ENCODE measurements at regions not wholly inside any gene's neighbourhood (a gene's known extent, or its start where the extent isn't known, plus 50 kb on each side); places are given as distances from the start of the nearest gene placed in this dataset.
"Not testable (repeated sequence)": the region's sequence is repeated elsewhere in the genome, so short reads cannot be mapped to it uniquely, and the experiment has no call there.

DNA sequence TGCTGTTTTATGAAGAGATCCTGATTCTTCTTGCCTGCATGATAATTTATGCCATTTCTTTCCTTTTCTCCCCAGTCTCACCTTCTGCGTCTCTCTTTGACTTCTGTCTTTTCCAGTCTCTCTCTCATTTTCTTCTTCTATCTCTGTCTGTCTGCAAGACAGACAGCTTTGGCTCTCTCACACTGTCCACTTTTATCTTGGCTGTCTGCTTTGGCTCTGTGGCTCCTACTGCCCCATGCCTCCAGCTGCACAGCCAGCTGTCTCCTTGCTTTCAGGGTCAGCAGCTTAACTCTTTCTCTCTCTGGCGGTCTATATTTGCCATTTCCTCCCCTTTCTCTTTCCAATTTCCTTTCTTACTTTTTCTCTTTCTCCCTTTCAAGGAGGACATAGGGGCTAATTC is 971.1 kb upstream of the COX7C start:
- Histone ChIP-seq H3K4me2 (ENCODE audit: low read depth, low read length, poor library complexity, severe bottlenecking) (no peak overlapping the region), H4K20me1 (ENCODE audit: insufficient read depth, low read length, poor library complexity, severe bottlenecking) (no peaks in the 10 kb centered on the region), H3K4me1 (ENCODE audit: insufficient read depth, low read length, poor library complexity, severe bottlenecking) (no peaks in the 10 kb centered on the region), H3K9me3 (ENCODE audit: insufficient read depth, low read depth, low read length) (no peaks in the 10 kb centered on the region), H3K4me3 (ENCODE audit: low read length, poor library complexity, severe bottlenecking) (no peak overlapping the region), H3K9ac (ENCODE audit: low read depth, low read length, poor library complexity, severe bottlenecking) (no peak overlapping the region), H3K36me3 (ENCODE audit: insufficient read depth, low read length) (no peaks in the 10 kb centered on the region), H3K9me2 (replicated peaks; ENCODE audit: low read depth, low read length) (no peaks in the 10 kb centered on the region), H2AFZ (ENCODE audit: low read length) (no peak overlapping the region), H3F3A (ENCODE audit: low read depth) (no peaks in the 10 kb centered on the region), H3K79me2 (ENCODE audit: insufficient read depth, low read length) (no peaks in the 10 kb centered on the region), H3K27me3 (ENCODE audit: insufficient read depth, low read length, poor library complexity, severe bottlenecking) (no peaks in the 10 kb centered on the region)
- TF ChIP-seq EZH2phosphoT487 (IDR thresholded peaks at IDR 0.05; ENCODE audit: borderline replicate concordance), result no peak
- TF ChIP-seq, protein P1, sequence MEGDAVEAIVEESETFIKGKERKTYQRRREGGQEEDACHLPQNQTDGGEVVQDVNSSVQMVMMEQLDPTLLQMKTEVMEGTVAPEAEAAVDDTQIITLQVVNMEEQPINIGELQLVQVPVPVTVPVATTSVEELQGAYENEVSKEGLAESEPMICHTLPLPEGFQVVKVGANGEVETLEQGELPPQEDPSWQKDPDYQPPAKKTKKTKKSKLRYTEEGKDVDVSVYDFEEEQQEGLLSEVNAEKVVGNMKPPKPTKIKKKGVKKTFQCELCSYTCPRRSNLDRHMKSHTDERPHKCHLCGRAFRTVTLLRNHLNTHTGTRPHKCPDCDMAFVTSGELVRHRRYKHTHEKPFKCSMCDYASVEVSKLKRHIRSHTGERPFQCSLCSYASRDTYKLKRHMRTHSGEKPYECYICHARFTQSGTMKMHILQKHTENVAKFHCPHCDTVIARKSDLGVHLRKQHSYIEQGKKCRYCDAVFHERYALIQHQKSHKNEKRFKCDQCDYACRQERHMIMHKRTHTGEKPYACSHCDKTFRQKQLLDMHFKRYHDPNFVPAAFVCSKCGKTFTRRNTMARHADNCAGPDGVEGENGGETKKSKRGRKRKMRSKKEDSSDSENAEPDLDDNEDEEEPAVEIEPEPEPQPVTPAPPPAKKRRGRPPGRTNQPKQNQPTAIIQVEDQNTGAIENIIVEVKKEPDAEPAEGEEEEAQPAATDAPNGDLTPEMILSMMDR (conservative IDR thresholded peaks at IDR 0.05; ENCODE audit: low read length), result no peak

DNA sequence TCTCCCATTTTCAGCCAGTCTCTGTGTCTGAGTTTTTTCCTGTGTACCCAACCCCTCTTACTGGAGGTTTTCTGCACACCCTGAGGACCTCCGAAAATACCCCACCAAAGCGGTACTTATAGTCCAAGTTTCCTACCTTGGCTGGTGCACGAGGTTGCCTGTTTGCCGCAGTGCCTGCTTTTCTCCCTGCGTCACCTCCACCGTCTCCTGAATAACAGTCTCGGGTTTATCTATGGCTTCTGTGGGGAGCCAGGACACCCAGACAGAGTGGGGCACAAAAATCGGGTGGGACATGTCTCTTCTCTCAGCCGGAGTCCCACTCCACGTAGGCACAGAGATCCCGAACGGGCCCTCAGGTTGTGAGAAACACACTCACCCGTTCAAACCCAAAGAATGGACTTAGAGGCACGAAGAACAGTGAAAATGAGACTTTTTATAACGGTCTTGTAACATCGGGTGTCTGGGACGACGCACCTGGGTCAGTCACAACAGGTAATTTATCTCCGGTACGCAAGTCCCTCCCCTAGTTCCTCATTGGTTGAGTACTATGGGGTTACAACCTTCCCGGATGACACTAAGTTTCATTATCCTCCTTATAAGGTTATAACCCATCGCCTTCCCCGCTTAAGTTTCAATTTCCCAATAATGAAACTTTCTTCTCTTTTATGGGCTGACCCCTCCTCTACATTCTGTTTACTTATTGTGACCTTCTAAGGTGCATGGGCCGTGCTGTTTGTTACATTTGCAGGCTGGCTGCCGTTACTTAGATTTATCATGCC is 970.2 kb upstream of the COX7C start:
- Histone ChIP-seq H3K4me3 (ENCODE audit: low read length, poor library complexity, severe bottlenecking) (no peak overlapping the region), H3K4me2 (ENCODE audit: low read depth, low read length, poor library complexity, severe bottlenecking) (no peak overlapping the region), H3K4me1 (ENCODE audit: insufficient read depth, low read length, poor library complexity, severe bottlenecking) (no peaks in the 10 kb centered on the region), H3F3A (ENCODE audit: low read depth) (no peaks in the 10 kb centered on the region), H2AFZ (ENCODE audit: low read length) (no peak overlapping the region), H3K9ac (ENCODE audit: low read depth, low read length, poor library complexity, severe bottlenecking) (no peak overlapping the region), H3K9me2 (replicated peaks; ENCODE audit: low read depth, low read length) (no peaks in the 10 kb centered on the region), H3K9me3 (ENCODE audit: insufficient read depth, low read depth, low read length) (no peaks in the 10 kb centered on the region), H3K36me3 (ENCODE audit: insufficient read depth, low read length) (no peaks in the 10 kb centered on the region), H3K79me2 (ENCODE audit: insufficient read depth, low read length) (no peaks in the 10 kb centered on the region), H4K20me1 (ENCODE audit: insufficient read depth, low read length, poor library complexity, severe bottlenecking) (no peaks in the 10 kb centered on the region), H3K27me3 (ENCODE audit: insufficient read depth, low read length, poor library complexity, severe bottlenecking) (no peaks in the 10 kb centered on the region)
- TF ChIP-seq EZH2phosphoT487 (IDR thresholded peaks at IDR 0.05; ENCODE audit: borderline replicate concordance), result no peak
- TF ChIP-seq, protein P1 (conservative IDR thresholded peaks at IDR 0.05; ENCODE audit: low read length), result no peak

DNA sequence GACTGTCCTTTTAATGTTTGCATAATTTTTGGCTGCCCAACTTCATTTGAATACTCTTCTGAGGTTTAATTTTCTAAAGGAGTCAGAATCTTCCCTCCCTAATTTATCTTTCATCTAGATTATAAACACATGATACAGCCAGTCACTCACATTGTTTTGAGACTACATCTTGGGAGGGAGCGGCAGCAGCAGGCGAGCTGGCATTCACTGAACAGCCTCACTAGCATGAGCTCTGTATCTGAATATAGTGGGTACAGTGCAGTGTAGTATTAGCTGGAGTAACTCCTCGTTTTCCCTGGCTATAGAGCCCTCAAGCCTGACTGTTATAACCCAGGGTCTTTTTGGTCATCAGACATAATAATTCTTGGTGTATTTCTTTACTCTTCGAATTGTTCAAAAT is 969.2 kb upstream of the COX7C start:
- Histone ChIP-seq H3K4me1 (ENCODE audit: insufficient read depth, low read length, poor library complexity, severe bottlenecking) (no peaks in the 10 kb centered on the region), H3K9me3 (ENCODE audit: insufficient read depth, low read depth, low read length) (no peaks in the 10 kb centered on the region), H3K36me3 (ENCODE audit: insufficient read depth, low read length) (no peaks in the 10 kb centered on the region), H3K27me3 (ENCODE audit: insufficient read depth, low read length, poor library complexity, severe bottlenecking) (no peaks in the 10 kb centered on the region), H2AFZ (ENCODE audit: low read length) (no peak overlapping the region), H3F3A (ENCODE audit: low read depth) (no peaks in the 10 kb centered on the region), H4K20me1 (ENCODE audit: insufficient read depth, low read length, poor library complexity, severe bottlenecking) (no peaks in the 10 kb centered on the region), H3K79me2 (ENCODE audit: insufficient read depth, low read length) (no peaks in the 10 kb centered on the region), H3K9me2 (replicated peaks; ENCODE audit: low read depth, low read length) (no peaks in the 10 kb centered on the region), H3K4me2 (ENCODE audit: low read depth, low read length, poor library complexity, severe bottlenecking) (no peak overlapping the region), H3K4me3 (ENCODE audit: low read length, poor library complexity, severe bottlenecking) (no peak overlapping the region), H3K9ac (ENCODE audit: low read depth, low read length, poor library complexity, severe bottlenecking) (no peak overlapping the region)
- TF ChIP-seq EZH2phosphoT487 (IDR thresholded peaks at IDR 0.05; ENCODE audit: borderline replicate concordance), result no peak

DNA sequence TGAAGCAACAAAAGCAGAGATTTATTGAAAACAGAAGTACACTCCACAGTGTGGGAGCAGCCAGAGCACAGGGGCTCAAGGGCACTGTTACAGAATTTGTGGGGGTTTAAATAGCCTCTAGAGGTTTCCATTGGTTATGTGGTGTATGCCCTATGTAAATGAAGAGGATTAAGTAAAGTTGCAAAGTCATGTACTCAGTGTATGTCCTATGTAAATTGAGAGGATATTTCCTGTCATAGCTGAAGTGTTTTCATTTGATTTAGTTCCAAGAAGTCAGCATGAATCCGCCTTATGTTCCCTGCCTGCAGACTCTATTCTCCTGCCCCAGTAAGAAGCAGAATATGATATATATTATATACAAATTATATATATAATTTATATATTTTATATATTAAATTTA is 966.0 kb upstream of the COX7C start:
- no peak overlapping the region for H3K4me3 ChIP-seq (ENCODE audit: low read length, poor library complexity, severe bottlenecking)
- H3K9me3 ChIP-seq (ENCODE audit: insufficient read depth, low read depth, low read length), result no peaks in the 10 kb centered on the region
- H2AFZ ChIP-seq (ENCODE audit: low read length), result no peak overlapping the region
- no peak overlapping the region for H3K9ac ChIP-seq (ENCODE audit: low read depth, low read length, poor library complexity, severe bottlenecking)
- no peak overlapping the region for H3K4me2 ChIP-seq (ENCODE audit: low read depth, low read length, poor library complexity, severe bottlenecking)
- no peaks in the 10 kb centered on the region for H3K9me2 ChIP-seq (replicated peaks; ENCODE audit: low read depth, low read length)
- H3F3A ChIP-seq (ENCODE audit: low read depth), result no peaks in the 10 kb centered on the region
- no peaks in the 10 kb centered on the region for H4K20me1 ChIP-seq (ENCODE audit: insufficient read depth, low read length, poor library complexity, severe bottlenecking)
- no peaks in the 10 kb centered on the region for H3K4me1 ChIP-seq (ENCODE audit: insufficient read depth, low read length, poor library complexity, severe bottlenecking)
- no peaks in the 10 kb centered on the region for H3K79me2 ChIP-seq (ENCODE audit: insufficient read depth, low read length)
- H3K27me3 ChIP-seq (ENCODE audit: insufficient read depth, low read length, poor library complexity, severe bottlenecking), result no peaks in the 10 kb centered on the region
- TF ChIP-seq EZH2phosphoT487 (IDR thresholded peaks at IDR 0.05; ENCODE audit: borderline replicate concordance), result no peak
- TF ChIP-seq, protein P1 (conservative IDR thresholded peaks at IDR 0.05; ENCODE audit: low read length), result no peak
- H3K36me3 ChIP-seq (ENCODE audit: insufficient read depth, low read length), result no peaks in the 10 kb centered on the region

DNA sequence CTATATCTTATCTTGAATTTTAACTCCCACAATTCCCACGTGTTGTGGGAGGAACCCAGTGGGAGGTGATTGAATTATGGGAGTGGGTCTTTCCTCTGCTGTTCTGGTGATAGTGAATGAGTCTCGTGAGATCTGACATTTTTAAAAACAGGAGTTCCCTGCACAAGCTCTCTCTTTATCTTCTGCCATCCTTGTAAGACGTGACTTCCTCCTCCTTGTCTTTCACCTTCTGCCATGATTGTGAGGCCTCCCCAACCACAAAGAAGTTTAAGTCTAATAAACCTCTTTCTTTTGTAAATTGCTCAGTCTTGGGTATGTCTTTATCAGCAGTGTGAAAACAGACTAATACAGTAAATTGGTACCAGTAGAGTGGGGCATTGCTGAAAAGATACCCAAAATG is 963.6 kb upstream of the COX7C start:
- not testable (repeated sequence) for H3K4me1 ChIP-seq (ENCODE audit: insufficient read depth, low read length, poor library complexity, severe bottlenecking); H3F3A ChIP-seq (ENCODE audit: low read depth); H3K9ac ChIP-seq (ENCODE audit: low read depth, low read length, poor library complexity, severe bottlenecking); H4K20me1 ChIP-seq (ENCODE audit: insufficient read depth, low read length, poor library complexity, severe bottlenecking); H3K36me3 ChIP-seq (ENCODE audit: insufficient read depth, low read length); H3K9me2 ChIP-seq (replicated peaks; ENCODE audit: low read depth, low read length); H3K4me3 ChIP-seq (ENCODE audit: low read length, poor library complexity, severe bottlenecking); H3K27me3 ChIP-seq (ENCODE audit: insufficient read depth, low read length, poor library complexity, severe bottlenecking); H3K9me3 ChIP-seq (ENCODE audit: insufficient read depth, low read depth, low read length); H3K79me2 ChIP-seq (ENCODE audit: insufficient read depth, low read length); H2AFZ ChIP-seq (ENCODE audit: low read length); H3K4me2 ChIP-seq (ENCODE audit: low read depth, low read length, poor library complexity, severe bottlenecking)

All from Loucy (cell line).